PC-9 (cell line): ENCODE measurements at regions not wholly inside any gene's neighbourhood (a gene's known extent, or its start where the extent isn't known, plus 50 kb on each side); places are given as distances from the start of the nearest gene placed in this dataset.

Experiments used
- BruUV-seq: library from RNA; stranded (reverse); fragments of 400-500 nt; replicated peaks from 2 replicates; lab custom pipeline; 2021; lab: Mats Ljungman, UMichigan
- CTCF ChIA-PET: fragments of 300-600 bp; sonication (Branson Sonifier 250); formaldehyde crosslinking; loops from one replicate; lab custom pipeline; 2022; ENCODE audit warnings: antibody characterized with exemption; lab: Charles Lee
- POLR2A ChIA-PET: fragments of 300-600 bp; sonication (Branson Sonifier 250); formaldehyde crosslinking; loops from one replicate; lab custom pipeline; 2022; ENCODE audit warnings: antibody characterized with exemption; ENCODE audit not compliant: unreplicated experiment; lab: Charles Lee
- DNase-seq, 2 experiments: peaks; one replicate each; pipeline versions ENCODE4 v3.0.0 to v3.0.0-alpha.2; 2015 to 2022; ENCODE audit warnings: mixed read lengths in 1 of 2
- H2AFZ ChIP-seq: fragments of 200-600 bp; sonication (generic); 2 replicates; pipeline ENCODE4 v1.8.1; 2017; ENCODE audit warnings: antibody characterized with exemption
- H3F3A ChIP-seq: fragments of 200-600 bp; sonication (generic); 2 replicates; pipeline ENCODE4 v1.8.1; 2017; ENCODE audit warnings: antibody characterized with exemption, mild to moderate bottlenecking, low read depth; ENCODE audit not compliant: insufficient read depth
- H3K27ac ChIP-seq: fragments of 200-600 bp; sonication (generic); 2 replicates; pipeline ENCODE4 v1.6.1; 2016; ENCODE audit warnings: mixed run types
- H3K27me3 ChIP-seq: fragments of 200-600 bp; sonication (generic); 2 replicates; pipeline ENCODE4 v1.6.1; 2016; ENCODE audit warnings: low read depth, mixed run types; ENCODE audit not compliant: insufficient read depth
- H3K36me3 ChIP-seq: fragments of 200-600 bp; sonication (generic); 2 replicates; pipeline ENCODE4 v1.6.1; 2016; ENCODE audit warnings: low read depth, mixed run types
- H3K4me1 ChIP-seq: fragments of 200-600 bp; sonication (generic); replicated peaks from 2 replicates; pipeline ENCODE4 v1.6.1; 2016; ENCODE audit warnings: mixed run types; ENCODE audit not compliant: insufficient read depth
- H3K4me2 ChIP-seq: fragments of 200-600 bp; sonication (generic); 2 replicates; pipeline ENCODE4 v1.6.1; 2017; ENCODE audit warnings: mixed run types
- H3K4me3 ChIP-seq: fragments of 200-600 bp; sonication (generic); 2 replicates; pipeline ENCODE4 v1.6.1; 2016; ENCODE audit warnings: mixed run types
- H3K79me2 ChIP-seq: fragments of 200-600 bp; sonication (generic); 2 replicates; pipeline ENCODE4 v1.6.1; 2017; ENCODE audit warnings: low read depth, mixed run types
- H3K9me2 ChIP-seq: fragments of 200-600 bp; sonication (generic); 2 replicates; pipeline ENCODE4 v1.8.1; 2017; ENCODE audit warnings: mild to moderate bottlenecking; ENCODE audit not compliant: insufficient read depth
- H3K9me3 ChIP-seq: fragments of 200-600 bp; sonication (generic); 2 replicates; pipeline ENCODE4 v1.8.1; 2016; ENCODE audit warnings: low read depth; ENCODE audit not compliant: insufficient read depth
- H4K20me1 ChIP-seq: fragments of 200-600 bp; sonication (generic); 2 replicates; pipeline ENCODE4 v1.8.1; 2017; ENCODE audit not compliant: insufficient read depth
- CTCF ChIP-seq: fragments of 200-600 bp; sonication (generic); conservative IDR thresholded peaks from 2 replicates; pipeline ENCODE4 v1.6.1; 2017; ENCODE audit warnings: mixed run types, antibody characterized with exemption, mild to moderate bottlenecking, moderate library complexity
- EZH2 ChIP-seq: fragments of 200-600 bp; sonication (generic); IDR thresholded peaks from 2 replicates; pipeline ENCODE4 v1.8.0; 2017; ENCODE audit warnings: antibody characterized with exemption, low read depth
- intact Hi-C: fragments of 100-400 bp; cut with micrococcal nuclease; formaldehyde crosslinking; loops from one replicate; pipeline ENCODE4 v1.10.0; 2022; ENCODE audit not compliant: unreplicated experiment

- Histone ChIP-seq H3K4me3 (no peak overlapping the region), H4K20me1 (no peaks in the 10 kb centered on the region), H3K79me2 (no peaks in the 10 kb centered on the region), H3K9me3 (no peaks in the 10 kb centered on the region), H3K4me2 (no peak overlapping the region), H3F3A (no peaks in the 10 kb centered on the region), H3K36me3 (no peaks in the 10 kb centered on the region), H3K4me1 (no peaks in the 10 kb centered on the region), H3K27ac (no peak overlapping the region), H3K27me3 (peaks cover 16% of the 10 kb centered on the region), H2AFZ (no peak overlapping the region), H3K9me2 (no peaks in the 10 kb centered on the region)
- no peak for TF ChIP-seq CTCF
- no peak for TF ChIP-seq EZH2
- ChIA-PET CTCF (no interaction called here), POLR2A (no interaction called here)
- no peak for DNase-seq
- no TSS peak for BruUV-seq
- intact Hi-C loops = no loop called here
Measured at GRCh38 chr5:166486348-166486747, 1805.1 kb upstream of the WWC1 start.

GRCh38 chr5:166488560-166488959, 1802.9 kb upstream of the WWC1 start:
- Histone ChIP-seq H3F3A (no peaks in the 10 kb centered on the region), H3K4me3 (no peak overlapping the region), H3K4me2 (no peak overlapping the region), H3K27ac (no peak overlapping the region), H3K79me2 (no peaks in the 10 kb centered on the region), H3K9me2 (no peaks in the 10 kb centered on the region), H3K27me3 (peaks cover 17% of the 10 kb centered on the region), H3K4me1 (no peaks in the 10 kb centered on the region), H3K36me3 (no peaks in the 10 kb centered on the region), H2AFZ (no peak overlapping the region), H4K20me1 (no peaks in the 10 kb centered on the region), H3K9me3 (no peaks in the 10 kb centered on the region)
- ChIA-PET POLR2A (no interaction called here), CTCF (no interaction called here)
- intact Hi-C loops = no loop called here
- BruUV-seq = no TSS peak
- DNase-seq = no peak
- TF ChIP-seq EZH2 = no peak
- no peak for TF ChIP-seq CTCF

- Histone ChIP-seq H3K79me2 (no peaks in the 10 kb centered on the region), H3K4me3 (no peak overlapping the region), H4K20me1 (no peaks in the 10 kb centered on the region), H3K27me3 (peaks cover 19% of the 10 kb centered on the region), H3F3A (no peaks in the 10 kb centered on the region; the same call in 1 of the 2 replicates), H3K27ac (no peak overlapping the region), H3K9me2 (no peaks in the 10 kb centered on the region), H3K4me2 (no peak overlapping the region), H2AFZ (no peak overlapping the region), H3K9me3 (no peaks in the 10 kb centered on the region), H3K4me1 (no peaks in the 10 kb centered on the region), H3K36me3 (no peaks in the 10 kb centered on the region)
- ChIA-PET POLR2A (no interaction called here), CTCF (no interaction called here)
- intact Hi-C loops = no loop called here
- DNase-seq = no peak
- BruUV-seq = no TSS peak
- TF ChIP-seq EZH2 (no peak), CTCF (no peak)
Measured at GRCh38 chr5:166493040-166493439, 1798.4 kb upstream of the WWC1 start.
